ENCODE measurements at regions not wholly inside any gene's neighbourhood (a gene's known extent, or its start where the extent isn't known, plus 50 kb on each side); places are given as distances from the start of the nearest gene placed in this dataset.

DNA sequence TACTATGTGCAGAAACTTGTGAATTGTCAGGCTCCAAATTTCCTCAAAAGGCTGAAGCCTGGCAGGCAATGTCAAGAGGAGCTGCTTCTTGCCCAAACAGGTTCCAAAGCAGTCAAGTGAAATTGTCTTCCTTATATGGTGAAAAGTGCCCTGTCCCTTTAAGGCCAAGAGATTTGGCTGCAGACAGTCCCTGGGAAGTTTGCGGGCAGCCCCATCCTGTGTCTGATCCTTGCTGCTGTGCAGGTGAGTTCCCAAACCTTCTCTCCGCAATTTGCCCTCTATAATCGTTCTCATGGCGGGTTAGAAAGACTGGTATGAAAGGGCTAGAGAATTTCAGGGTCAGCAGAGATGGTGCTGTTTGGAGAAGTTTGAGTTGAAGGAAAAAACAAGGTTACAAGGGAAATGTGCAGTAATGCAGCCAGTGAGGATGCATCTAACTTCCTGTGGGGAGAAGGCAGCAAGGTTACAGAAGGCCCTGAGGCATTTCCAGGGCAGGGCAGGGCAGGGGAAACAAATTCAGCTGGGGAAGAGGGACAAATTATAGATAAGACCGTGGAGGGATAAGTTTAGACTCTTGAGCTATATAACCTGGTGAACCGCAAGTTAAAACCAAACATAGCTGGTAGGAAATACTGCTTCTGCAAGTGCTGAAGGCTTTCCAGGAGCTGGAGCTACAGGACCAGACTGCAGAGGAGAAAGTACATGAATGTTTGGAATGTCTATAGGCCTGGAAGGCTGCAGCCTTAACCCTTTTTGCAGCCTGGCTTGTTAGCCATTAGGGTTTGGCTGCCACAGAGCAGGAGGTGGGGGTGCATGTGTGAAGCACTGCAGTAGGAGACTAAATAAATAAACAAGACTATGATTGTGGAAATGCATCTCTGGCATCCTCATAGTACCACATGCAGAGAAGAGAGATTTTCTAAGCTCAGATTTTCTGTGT, 256.2 kb upstream of the IL12A start:
- H3K27me3 Mint-ChIP-seq (ENCODE audit: insufficient read depth, low read depth, poor library complexity) = peaks cover 3% of the 10 kb centered on the region
- Histone ChIP-seq H2AFZ (peak overlapping the region; percentile 44), H4K20me1 (replicated peaks; ENCODE audit: insufficient read depth) (no peaks in the 10 kb centered on the region), H3K27me3 (ENCODE audit: insufficient read depth) (no peaks in the 10 kb centered on the region), H3K36me3 (ENCODE audit: insufficient read depth) (no peaks in the 10 kb centered on the region), H3K4me2 (peak overlapping the region; percentile 69), H3K79me2 (replicated peaks; ENCODE audit: insufficient read depth) (no peaks in the 10 kb centered on the region), H3F3A (replicated peaks; ENCODE audit: low read depth) (no peaks in the 10 kb centered on the region), H3K27ac (ENCODE audit: low read depth) (peak overlapping the region; percentile 53), H3K4me3 (peak overlapping the region; percentile 45), H3K9me2 (ENCODE audit: insufficient read depth) (no peaks in the 10 kb centered on the region), H3K4me1 (ENCODE audit: insufficient read depth) (peaks cover 24% of the 10 kb centered on the region)
- H3K9me3 Mint-ChIP-seq = no peaks in the 10 kb centered on the region
- H3K27ac Mint-ChIP-seq = peak overlapping the region; percentile 91
- peak overlapping the region; percentile 78 for H3K4me3 Mint-ChIP-seq
- peaks cover 28% of the 10 kb centered on the region for H3K4me1 Mint-ChIP-seq
- peak; percentile 95 for ATAC-seq
- no peaks in the 10 kb centered on the region for H3K36me3 Mint-ChIP-seq (ENCODE audit: low read depth)
- TF ChIP-seq CTCF (conservative IDR thresholded peaks at IDR 0.05; ENCODE audit: low read depth in 2 of 2) = 0 out of 4 replicates have a peak, but pooled peaks of 1 of the 2 experiments have one; percentile 12
- no peak for TF ChIP-seq EZH2 (IDR thresholded peaks at IDR 0.05; ENCODE audit: low read depth, unreplicated experiment)
- TF ChIP-seq STAT1 (IDR thresholded peaks at IDR 0.05; ENCODE audit: unreplicated experiment) = no peak
- no peak for TF ChIP-seq JUNB (IDR thresholded peaks at IDR 0.05; ENCODE audit: unreplicated experiment)
- TF ChIP-seq ETS1 (IDR thresholded peaks at IDR 0.05) = no peak
- 0 out of 2 replicates have a peak, but pooled peaks have one; percentile 24 for TF ChIP-seq POLR2AphosphoS5 (IDR thresholded peaks at IDR 0.05; ENCODE audit: low read depth)
- TF ChIP-seq ZNF114 (CRISPR knock-in tag; IDR thresholded peaks at IDR 0.05) = no peak
- TF ChIP-seq CREB1 (CRISPR knock-in tag; IDR thresholded peaks at IDR 0.05; ENCODE audit: low read depth) = no peak
- TF ChIP-seq, protein P1, sequence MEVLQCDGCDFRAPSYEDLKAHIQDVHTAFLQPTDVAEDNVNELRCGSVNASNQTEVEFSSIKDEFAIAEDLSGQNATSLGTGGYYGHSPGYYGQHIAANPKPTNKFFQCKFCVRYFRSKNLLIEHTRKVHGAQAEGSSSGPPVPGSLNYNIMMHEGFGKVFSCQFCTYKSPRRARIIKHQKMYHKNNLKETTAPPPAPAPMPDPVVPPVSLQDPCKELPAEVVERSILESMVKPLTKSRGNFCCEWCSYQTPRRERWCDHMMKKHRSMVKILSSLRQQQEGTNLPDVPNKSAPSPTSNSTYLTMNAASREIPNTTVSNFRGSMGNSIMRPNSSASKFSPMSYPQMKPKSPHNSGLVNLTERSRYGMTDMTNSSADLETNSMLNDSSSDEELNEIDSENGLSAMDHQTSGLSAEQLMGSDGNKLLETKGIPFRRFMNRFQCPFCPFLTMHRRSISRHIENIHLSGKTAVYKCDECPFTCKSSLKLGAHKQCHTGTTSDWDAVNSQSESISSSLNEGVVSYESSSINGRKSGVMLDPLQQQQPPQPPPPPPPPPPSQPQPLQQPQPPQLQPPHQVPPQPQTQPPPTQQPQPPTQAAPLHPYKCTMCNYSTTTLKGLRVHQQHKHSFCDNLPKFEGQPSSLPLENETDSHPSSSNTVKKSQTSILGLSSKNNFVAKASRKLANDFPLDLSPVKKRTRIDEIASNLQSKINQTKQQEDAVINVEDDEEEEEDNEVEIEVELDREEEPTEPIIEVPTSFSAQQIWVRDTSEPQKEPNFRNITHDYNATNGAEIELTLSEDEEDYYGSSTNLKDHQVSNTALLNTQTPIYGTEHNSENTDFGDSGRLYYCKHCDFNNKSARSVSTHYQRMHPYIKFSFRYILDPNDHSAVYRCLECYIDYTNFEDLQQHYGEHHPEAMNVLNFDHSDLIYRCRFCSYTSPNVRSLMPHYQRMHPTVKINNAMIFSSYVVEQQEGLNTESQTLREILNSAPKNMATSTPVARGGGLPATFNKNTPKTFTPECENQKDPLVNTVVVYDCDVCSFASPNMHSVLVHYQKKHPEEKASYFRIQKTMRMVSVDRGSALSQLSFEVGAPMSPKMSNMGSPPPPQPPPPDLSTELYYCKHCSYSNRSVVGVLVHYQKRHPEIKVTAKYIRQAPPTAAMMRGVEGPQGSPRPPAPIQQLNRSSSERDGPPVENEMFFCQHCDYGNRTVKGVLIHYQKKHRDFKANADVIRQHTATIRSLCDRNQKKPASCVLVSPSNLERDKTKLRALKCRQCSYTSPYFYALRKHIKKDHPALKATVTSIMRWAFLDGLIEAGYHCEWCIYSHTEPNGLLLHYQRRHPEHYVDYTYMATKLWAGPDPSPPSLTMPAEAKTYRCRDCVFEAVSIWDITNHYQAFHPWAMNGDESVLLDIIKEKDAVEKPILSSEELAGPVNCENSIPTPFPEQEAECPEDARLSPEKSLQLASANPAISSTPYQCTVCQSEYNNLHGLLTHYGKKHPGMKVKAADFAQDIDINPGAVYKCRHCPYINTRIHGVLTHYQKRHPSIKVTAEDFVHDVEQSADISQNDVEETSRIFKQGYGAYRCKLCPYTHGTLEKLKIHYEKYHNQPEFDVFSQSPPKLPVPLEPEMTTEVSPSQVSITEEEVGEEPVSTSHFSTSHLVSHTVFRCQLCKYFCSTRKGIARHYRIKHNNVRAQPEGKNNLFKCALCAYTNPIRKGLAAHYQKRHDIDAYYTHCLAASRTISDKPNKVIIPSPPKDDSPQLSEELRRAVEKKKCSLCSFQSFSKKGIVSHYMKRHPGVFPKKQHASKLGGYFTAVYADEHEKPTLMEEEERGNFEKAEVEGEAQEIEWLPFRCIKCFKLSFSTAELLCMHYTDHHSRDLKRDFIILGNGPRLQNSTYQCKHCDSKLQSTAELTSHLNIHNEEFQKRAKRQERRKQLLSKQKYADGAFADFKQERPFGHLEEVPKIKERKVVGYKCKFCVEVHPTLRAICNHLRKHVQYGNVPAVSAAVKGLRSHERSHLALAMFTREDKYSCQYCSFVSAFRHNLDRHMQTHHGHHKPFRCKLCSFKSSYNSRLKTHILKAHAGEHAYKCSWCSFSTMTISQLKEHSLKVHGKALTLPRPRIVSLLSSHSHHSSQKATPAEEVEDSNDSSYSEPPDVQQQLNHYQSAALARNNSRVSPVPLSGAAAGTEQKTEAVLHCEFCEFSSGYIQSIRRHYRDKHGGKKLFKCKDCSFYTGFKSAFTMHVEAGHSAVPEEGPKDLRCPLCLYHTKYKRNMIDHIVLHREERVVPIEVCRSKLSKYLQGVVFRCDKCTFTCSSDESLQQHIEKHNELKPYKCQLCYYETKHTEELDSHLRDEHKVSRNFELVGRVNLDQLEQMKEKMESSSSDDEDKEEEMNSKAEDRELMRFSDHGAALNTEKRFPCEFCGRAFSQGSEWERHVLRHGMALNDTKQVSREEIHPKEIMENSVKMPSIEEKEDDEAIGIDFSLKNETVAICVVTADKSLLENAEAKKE (CRISPR knock-in tag; IDR thresholded peaks at IDR 0.05) = no peak; the same call in 1 of the 2 replicates
- no peak for TF ChIP-seq REST (IDR thresholded peaks at IDR 0.05; ENCODE audit: unreplicated experiment)
- TF ChIP-seq NANOG (IDR thresholded peaks at IDR 0.05; ENCODE audit: borderline replicate concordance) = no peak
- TF ChIP-seq EZH2phosphoT487 (IDR thresholded peaks at IDR 0.05; ENCODE audit: unreplicated experiment) = no peak
- TF ChIP-seq ZNF331 (CRISPR knock-in tag; IDR thresholded peaks at IDR 0.05; ENCODE audit: low read depth) = no peak
- peak; percentile 80 for DNase-seq (ENCODE audit: low spot score)
